GM19025 (cell line): ENCODE measurements at regions not wholly inside any gene's neighbourhood (a gene's known extent, or its start where the extent isn't known, plus 50 kb on each side); places are given as distances from the start of the nearest gene placed in this dataset.

Experiments
- ATAC-seq: cut with Tn5 transposase; IDR thresholded peaks from one replicate; pipeline ENCODE4 v1.9.1; 2021; ENCODE audit warnings: mild to moderate bottlenecking, low read depth, moderate library complexity; ENCODE audit not compliant: unreplicated experiment

DNA sequence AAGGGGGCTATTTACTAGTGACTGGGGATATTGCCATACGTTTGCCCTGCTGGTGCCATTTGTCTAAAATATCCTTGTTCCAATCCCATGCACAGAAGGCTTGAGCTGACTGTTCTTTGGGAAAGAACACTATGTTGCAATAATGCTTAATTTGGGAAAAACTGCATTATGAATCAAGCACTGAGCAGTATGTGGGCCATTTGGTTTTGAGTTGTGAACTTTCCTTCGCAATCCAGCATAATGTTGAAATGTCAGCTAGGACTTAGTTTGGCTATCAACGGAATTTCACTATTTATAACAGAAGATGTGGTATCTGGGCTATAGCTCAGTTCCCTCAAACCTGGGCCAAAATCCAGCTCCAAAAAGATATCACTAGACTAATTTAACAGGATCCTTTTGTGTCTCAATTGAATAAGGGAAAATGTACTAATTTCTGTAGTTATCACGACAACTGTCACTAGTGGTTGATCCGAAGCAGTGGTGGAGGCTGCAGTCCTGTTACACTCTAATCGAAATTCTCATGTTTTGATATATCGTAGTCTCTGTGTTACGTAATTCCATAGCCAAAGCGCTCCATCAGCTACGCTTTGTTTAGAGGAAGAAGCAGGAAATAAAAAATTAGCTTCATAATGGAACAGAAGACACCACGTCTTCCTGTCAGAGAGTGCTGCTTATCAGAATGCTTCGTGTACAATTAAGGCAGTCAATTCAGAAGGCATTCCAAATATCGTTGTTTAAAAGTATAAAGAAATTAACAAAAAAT, 686.8 kb upstream of the SALL3 start:
- no peak for ATAC-seq

DNA sequence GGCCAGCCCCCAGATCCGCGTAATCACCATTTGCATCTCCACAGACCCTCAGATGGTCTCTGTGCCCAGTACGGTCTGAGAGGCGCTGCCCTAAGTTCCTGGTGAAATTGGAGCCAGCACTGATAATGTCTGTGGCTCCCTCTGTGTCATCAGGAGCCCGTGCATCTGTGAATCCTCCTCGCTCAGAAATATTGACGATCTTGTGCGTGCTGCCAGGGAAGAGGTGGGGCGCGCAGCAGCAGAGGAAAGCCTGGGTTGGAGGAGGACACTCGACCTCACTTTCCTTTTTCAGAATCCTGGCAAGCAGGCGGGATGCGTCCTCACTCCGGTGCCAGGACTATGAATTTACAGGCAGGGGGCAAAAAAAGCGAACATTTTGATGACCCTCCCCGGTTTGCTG, 686.1 kb upstream of the SALL3 start:
- no peak for ATAC-seq

DNA sequence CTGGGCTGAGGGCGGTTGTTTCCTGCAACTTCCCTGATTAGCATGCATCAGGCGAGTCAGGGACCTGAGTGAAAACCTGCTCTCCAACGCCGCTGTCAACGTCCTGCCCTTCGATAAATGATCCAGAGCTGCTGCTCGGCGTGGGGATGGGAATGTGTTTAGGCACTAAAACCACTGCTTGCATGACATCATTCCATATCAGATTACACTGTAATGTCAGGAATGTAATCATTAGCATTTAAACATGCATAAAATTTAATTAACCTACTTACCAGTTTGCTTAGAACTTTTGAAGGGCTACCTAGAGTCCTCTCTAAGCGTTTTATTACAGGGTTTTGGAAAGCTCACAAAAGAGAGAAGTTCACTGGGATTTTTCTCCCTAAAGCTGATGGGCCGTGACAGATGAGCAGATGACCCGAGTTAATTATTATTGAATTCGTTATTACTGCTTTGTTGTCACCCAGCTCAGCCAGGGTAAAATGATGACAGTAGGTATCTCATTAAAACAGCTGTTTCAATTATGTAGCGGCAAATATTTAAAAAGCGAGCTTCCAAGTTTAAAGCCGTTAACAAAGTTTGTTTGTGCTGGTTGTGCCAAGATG, 685.6 kb upstream of the SALL3 start:
- no peak for ATAC-seq

DNA sequence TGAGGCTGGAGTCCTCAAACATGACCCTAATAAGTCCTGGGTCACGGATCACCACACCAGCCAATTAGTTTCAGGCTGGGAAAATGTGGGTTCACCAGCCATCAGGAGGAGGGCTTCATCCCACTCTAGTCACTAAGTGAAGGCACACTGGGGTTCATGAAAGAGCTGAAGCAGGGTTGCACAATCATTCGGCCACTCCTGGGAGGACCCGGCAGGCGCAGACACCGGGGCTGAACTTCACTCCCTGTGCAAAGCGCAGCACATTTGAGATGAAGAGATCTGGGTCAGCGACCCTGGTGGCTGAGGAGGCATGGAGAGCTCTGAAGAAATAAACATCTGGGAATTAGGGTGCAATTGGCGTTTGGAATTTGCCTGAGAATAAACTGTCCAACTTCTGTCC, 684.4 kb upstream of the SALL3 start:
- no peak for ATAC-seq

DNA sequence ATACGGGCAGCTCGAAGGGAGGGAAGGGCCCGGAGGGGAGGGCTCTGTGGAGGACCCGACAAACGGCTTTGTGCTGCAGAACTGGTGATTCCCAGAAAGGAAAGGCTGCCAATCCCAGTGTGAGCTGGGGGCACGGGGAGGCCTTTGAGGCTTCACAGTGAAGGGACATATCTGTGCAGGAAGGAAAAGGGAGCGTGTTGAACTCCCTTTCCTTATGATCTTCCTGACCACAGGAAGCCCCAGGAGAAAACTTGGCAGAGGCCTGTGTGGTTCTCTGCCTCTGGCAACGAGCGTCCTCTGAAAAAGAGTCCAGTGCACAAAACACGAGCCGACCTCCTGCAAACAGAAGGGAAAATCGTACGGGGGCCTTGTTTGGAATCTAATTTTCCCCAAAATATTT, 683.5 kb upstream of the SALL3 start:
- no peak for ATAC-seq

DNA sequence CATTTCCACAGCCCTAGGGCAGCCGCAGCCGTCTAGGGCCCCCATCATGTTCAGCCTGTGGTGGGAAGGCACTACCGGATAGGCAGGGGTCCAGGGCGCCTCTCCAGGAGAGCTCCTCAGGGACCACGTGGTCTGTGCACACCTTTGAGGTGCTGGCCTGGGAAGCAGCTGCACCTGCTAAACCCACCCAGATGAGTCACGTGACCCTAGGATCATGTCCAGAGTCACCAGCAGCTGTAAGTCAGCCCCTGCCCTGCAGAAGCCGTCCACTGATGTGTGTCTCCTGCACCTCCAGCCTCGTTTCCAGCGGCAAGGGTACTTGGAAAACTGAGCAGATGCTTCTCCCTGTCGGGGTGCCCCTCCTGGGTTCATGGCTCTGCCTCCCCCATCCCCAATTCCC, 682.6 kb upstream of the SALL3 start:
- no peak for ATAC-seq

DNA sequence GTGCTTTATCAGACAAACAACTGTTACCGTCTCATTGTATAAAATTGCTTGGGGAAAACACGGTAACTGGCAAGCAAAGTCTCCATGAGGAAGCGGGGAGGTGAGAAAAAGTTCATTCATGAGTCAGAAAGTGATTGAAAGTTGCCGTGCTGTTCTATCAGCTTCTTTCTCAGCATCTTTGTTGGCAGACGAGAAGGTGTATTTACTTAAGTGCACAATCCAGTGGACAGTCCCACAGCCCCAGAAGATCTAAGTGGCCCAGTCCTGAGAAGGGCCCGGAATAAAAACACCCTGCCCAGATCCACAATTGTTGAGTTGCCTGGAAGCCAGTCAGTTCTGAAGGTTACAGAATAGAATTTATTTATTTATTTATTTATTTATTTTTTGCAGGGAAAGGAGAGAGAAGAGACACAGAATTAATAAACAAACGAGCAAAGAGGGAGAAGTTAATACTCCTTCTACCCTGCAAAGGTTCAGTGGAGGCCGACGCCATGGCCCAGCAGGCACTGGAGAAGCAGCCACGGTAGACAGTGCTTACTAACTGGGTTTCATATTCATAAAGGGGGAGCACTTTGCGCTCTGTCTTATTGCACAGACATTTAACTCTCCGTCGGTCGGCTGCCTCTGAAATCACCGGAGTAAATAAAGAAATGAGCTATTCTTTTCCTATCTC, 676.0 kb upstream of the SALL3 start:
- ATAC-seq: no peak

DNA sequence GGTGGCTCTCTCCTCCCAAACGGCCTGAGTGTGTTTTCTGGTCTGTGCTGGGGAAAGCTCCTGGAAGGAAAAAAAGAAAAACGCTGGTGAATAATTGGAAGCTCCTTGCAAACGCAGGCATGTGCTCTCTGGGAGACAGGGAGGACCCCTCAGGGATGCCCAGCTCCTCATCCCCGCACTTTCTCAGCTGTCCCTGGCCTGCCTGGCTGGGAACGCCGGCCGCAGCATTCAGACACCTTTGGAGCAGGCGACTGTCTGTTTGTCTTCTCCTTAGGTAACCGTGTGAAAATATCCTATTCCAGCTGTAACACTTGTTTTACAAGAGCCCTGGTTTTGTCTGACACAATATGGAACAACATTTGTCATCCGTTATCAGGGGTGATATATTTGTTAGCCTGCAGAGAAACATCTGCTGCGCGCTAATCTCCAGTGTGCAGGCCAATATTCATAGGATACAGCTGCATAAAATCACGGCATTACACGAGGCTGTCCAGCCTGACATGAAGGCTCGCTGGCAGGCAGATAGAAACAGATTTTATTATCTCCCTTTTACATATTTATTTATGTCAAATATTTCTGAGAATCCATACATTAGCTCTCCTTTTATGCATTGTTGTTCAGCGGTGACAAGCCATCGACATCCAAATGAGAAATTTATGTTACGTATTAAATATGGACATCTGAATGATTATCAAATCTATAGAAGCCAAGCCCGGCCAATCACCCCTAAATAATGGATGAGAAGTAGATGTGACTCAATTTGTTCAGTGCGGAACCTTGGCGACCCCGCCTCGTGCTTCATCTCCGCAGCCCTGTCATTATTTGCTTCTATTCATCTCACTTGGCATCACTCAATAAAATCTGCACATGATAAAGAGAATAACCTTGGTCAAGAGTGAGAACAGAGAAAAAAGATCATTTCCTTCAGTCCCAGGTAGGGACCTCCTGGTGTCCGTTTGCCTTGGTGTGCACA, 675.1 kb upstream of the SALL3 start:
- ATAC-seq: no peak

DNA sequence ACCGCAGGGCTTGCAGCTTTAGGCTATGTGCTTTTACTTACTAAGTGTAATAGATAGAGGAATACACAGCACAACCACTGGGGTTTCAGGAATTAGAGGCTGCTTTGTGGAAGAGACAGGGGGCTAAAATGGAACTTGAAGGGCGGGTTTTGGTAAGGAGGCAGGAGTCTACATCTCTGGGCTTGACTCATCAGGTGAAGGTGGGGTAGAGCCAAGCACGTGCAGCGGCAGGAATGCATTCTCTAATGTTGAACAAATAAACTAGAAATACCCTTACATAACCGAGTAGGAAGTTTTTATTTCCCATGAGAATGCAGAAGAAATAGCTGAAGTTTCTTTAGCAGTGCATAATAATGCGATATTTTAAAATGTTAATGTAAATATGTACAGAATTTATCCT, 673.8 kb upstream of the SALL3 start:
- ATAC-seq: no peak

DNA sequence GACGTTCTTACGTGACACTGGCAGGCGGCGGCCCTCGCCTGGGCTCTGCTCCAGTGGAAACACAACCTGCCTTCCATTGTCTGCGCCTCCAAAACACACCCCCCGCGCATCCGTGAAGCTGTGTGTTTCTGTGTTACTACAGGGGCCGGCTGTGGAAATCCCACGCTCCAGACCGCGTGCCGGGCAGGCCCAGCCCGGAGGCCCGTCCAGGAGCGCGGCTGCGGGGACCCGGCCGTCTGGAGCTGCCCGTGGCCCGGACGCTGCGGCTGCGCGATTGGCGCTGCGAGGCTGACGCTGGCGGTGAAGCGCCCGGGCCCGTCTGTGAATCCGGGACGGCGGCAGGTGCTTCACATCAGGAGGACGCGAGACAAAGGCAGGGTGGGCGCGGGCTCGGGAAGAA, 670.3 kb upstream of the SALL3 start:
- ATAC-seq: no peak

DNA sequence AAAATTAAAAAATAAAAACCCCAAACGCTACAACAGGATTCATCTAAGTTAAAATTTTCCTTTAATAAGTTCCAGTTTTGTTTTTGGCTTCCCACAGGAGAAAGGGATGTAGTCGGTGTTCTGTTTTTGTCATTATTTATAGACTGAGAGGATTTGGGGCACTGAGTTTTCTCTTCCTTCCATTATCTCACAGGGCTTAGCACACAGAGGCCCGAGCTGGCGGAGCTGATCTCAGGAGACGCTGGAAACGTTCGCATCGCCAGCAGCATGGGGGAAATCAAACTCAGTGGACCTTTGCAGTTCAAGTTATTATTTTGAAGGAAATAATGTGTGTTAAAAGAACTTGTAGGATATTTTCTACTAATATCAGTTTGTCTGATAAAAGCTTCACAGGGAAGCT, 669.7 kb upstream of the SALL3 start:
- no peak for ATAC-seq

DNA sequence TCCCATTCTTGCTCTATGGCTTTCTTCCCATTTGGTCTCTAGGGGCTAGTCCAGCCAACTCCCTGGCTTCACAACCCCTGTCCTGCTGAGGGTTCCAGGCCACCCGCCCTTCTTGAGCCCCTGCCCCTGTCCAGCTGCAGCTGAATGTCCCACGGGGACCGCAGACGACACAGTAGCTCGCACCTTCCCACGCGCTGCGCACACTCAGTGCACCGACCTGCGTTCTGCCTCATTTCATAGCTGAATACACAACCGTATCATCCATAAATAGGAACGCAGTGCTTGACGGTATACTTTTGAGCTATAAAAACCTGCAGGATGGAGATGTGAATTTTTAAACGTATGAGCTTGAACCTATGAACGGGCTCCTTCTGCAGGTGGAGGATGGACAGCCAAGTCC, 660.4 kb upstream of the SALL3 start:
- ATAC-seq: no peak

DNA sequence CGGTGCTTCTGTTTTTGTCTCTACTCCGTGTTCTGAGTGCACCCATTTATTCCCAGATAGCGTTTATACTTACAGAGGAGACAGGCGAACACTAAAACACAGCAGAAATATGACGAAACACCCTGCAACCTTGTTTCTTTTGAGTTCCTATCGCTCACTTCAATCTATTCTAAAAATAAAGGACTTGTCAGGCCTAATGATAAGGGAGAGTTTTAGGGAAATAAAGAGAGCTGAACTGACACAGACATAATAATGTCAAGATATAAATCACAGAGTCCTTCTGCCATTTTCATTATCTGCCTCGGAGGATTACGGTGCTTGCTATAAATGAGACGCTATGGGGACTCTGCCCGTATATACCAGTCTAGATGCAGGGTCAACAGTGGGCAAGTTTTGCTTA, 659.7 kb upstream of the SALL3 start:
- ATAC-seq: no peak

DNA sequence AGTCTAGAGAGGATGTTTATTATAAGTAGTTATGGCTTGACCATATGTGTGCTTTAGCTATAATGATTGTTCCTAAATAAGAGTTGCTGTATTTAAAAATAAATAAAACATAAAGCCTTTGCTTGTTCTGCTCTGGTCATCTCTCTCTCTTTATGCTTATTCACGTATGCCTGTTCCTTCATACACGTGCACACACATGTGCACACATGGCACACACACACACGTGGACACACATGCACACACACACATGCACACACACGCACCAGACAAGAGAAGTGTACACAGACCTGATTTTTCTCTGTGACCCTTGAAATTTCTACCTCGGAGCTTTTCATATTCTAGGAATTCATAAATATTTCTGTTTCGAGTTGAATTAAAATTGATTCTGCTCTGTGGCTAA, 658.2 kb upstream of the SALL3 start:
- ATAC-seq: no peak

DNA sequence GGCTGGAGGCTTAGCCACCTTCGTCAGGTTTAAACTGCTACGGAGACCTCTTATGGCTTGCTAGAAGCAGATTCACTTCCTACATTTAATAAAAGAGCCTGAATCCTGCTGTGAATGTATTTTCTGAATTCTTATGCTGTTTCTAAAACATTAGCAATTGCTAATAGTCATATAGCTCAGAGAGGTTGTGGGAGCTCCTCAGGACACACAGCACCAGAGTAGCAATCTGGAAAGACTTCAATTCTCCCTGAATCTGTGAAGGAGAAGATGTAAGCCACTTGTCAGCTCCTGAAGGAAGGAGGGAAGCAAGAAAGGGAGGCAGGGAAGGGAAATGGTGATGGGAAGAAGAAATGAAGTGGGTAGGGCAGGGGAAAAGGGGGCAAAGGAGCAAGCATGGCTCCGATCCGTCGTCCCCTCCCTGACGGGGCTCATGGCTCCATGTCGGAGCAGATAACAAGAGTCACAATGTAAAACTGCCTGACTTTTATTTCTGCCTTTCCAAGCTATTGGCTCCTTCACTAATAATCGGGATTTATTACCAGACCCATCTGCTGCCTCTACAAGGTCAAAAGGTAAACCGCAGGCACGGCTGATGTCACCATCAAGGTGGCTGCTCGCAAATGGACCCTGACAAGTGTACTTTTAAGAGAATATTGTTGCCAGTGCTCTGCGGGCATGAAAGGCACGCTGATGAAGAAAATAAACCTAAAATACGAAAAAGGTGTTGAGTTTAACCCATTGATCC, 656.0 kb upstream of the SALL3 start:
- ATAC-seq: no peak

DNA sequence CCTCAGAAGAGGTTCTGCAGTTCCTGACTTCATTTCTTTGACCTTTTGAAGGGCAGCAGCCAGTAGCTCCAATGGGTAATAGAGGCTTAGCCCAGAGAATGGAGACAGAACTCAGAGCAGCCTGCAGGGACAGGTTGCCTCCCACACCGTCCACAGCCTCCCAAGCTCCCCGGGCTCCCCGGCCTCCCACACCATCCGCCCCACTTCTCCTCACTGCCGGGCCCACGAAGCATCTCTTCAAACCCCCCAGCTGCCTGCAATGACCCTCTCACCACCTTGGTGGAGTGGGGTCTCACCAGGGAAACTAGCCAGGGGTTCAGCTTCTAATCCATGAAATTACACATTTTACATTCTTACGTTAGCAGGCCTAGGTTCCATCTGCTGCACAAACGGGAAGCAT, 652.0 kb upstream of the SALL3 start:
- ATAC-seq: no peak

DNA sequence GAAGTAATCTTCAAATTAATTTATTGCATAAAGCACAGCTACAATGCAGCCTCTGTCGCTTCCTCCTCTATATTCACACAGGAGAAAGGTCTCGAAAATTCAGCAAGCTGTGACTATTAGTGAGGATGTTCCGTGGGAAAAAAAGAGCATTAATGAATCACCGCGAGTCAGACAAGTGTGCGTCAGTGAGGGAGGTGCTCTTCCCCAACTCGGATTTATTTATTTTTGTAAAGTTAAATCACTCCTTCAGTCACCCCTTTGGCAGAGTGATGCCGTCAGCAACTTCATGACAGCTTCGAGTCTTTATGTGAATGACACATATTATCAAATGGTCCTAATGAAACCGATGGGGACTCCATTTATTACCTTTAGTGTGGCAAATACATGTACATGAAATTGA, 648.9 kb upstream of the SALL3 start:
- ATAC-seq: no peak

DNA sequence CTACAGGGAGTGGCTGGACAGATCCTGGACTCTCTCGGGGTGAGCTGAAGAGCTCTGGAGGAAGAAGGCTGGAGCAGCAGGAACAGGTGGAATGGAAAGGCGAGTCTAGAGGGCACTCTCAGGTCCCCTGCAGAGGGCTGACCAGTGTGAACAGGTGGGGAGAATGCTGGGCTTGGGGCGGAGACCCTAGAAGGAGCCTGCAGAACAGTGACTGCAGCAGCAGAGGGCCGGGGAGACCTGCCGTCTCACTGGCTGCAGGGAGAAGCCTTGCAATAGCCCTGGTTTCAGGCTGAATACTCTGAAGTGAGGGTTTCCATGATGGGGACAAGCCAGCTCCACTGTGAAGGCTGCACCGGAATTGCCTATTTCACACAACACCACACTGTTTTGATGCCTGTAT, 626.7 kb upstream of the SALL3 start:
- no peak for ATAC-seq

DNA sequence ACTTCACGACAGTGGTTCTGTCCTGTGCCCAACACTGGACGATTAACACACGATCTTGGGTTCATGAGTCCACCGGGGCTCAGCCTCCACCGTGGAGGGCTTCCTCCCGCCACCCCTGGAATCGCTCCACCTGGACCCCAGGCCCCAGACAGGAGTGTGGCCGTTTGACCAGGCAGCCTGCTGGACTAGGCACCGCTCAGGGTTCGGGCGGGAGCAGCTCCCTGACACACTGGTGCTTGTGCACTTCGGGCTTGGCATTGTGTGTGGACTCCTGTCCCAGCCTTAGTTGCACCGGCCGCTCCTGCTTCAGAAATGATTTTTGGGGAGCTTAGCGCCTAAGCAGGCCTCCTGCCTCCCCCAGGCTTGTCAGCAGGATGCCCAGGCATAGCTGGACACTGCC, 617.4 kb upstream of the SALL3 start:
- ATAC-seq: no peak
